Stimulated activated CD4-positive, alpha-beta T cell treated with anti-CD3 and anti-CD28 coated beads, Interleukin-1b, Interleukin-23, amount 100 ng/mL, for 24 hours (primary cell): ENCODE measurements at regions not wholly inside any gene's neighbourhood (a gene's known extent, or its start where the extent isn't known, plus 50 kb on each side); places are given as distances from the start of the nearest gene placed in this dataset.

Experiments used
- DNase-seq, 4 experiments: peaks; one replicate each; pipeline ENCODE4 v3.0.0-alpha.2; 2020; ENCODE audit warnings: low read depth in 4 of 4, low spot score in 1 of 4

- no peak for DNase-seq
Measured at GRCh38 chr4:178027796-178028195, 585.6 kb upstream of the AGA start.

- no peak for DNase-seq
Measured at GRCh38 chr4:178028481-178028880, 586.2 kb upstream of the AGA start.

GRCh38 chr4:178037459-178038214 lies 595.4 kb upstream of the AGA start:
- no peak for DNase-seq

- DNase-seq, result no peak
Measured at GRCh38 chr4:178056996-178057395, 614.8 kb upstream of the AGA start.

- DNase-seq, result no peak
Measured at GRCh38 chr4:178063568-178063967, 621.3 kb upstream of the AGA start.

GRCh38 chr4:178066338-178066941 lies 624.2 kb upstream of the AGA start:
- DNase-seq, result no peak

GRCh38 chr4:178068136-178068535 lies 625.9 kb upstream of the AGA start:
- no peak for DNase-seq

GRCh38 chr4:178070163-178070562 lies 627.9 kb upstream of the AGA start:
- DNase-seq, result no peak

GRCh38 chr4:178080312-178080711 lies 638.1 kb upstream of the AGA start:
- no peak for DNase-seq

- no peak for DNase-seq
Measured at GRCh38 chr4:178081176-178081575, 638.9 kb upstream of the AGA start.

GRCh38 chr4:178081896-178082295 lies 639.7 kb upstream of the AGA start:
- no peak for DNase-seq

- no peak for DNase-seq
Measured at GRCh38 chr4:178082906-178083305, 640.7 kb upstream of the AGA start.

- no peak for DNase-seq
Measured at GRCh38 chr4:178083968-178084367, 641.7 kb upstream of the AGA start.

GRCh38 chr4:178086320-178086719 lies 644.1 kb upstream of the AGA start:
- DNase-seq, result no peak

- no peak for DNase-seq
Measured at GRCh38 chr4:178090640-178091411, 648.6 kb upstream of the AGA start.

GRCh38 chr4:178102139-178102538 lies 659.9 kb upstream of the AGA start:
- DNase-seq, result no peak

- DNase-seq, result no peak
Measured at GRCh38 chr4:178105242-178105641, 663.0 kb upstream of the AGA start.

GRCh38 chr4:178136736-178137345 lies 694.6 kb upstream of the AGA start:
- DNase-seq, result no peak

- no peak for DNase-seq
Measured at GRCh38 chr4:178137732-178138471, 695.7 kb upstream of the AGA start.

- no peak for DNase-seq
Measured at GRCh38 chr4:178138491-178138890, 696.3 kb upstream of the AGA start.

- no peak for DNase-seq
Measured at GRCh38 chr4:178140326-178140915, 698.2 kb upstream of the AGA start.
